Endothelial cell of umbilical vein (primary cell): ENCODE measurements at regions not wholly inside any gene's neighbourhood (a gene's known extent, or its start where the extent isn't known, plus 50 kb on each side); places are given as distances from the start of the nearest gene placed in this dataset.

Source experiments
- BruUV-seq: library from RNA; stranded (reverse); fragments of 400-500 nt; replicated peaks from 2 replicates; lab custom pipeline; 2021; lab: Mats Ljungman, UMichigan
- CTCF ChIA-PET: fragments of 300-600, 350-600 bp; sonication (Branson Sonifier 250); formaldehyde crosslinking; loops from one replicate; lab custom pipeline; 2021; ENCODE audit warnings: antibody characterized with exemption, inconsistent platforms; lab: Charles Lee
- POLR2A ChIA-PET: fragments of 300-600, 350-600 bp; sonication (Branson Sonifier 250); formaldehyde crosslinking; loops from one replicate; lab custom pipeline; 2021; ENCODE audit warnings: antibody characterized with exemption, inconsistent platforms; lab: Charles Lee
- DNase-seq: peaks from one replicate; pipeline ENCODE4 v3.0.0-alpha.2; 2011; ENCODE audit warnings: low read depth, low spot score
- FAIRE-seq: peaks from 2 replicates; lab custom pipeline; 2011; peaks lifted over from hg19 to GRCh38; lab: Jason Lieb, UNC
- H2AFZ ChIP-seq: 2 replicates; pipeline ENCODE4 v1.6.0; 2012; ENCODE audit warnings: low read depth, low read length, control low read depth, inconsistent platforms
- H3K27ac ChIP-seq: 2 replicates; pipeline ENCODE4 v1.5.1; 2011; ENCODE audit warnings: low read depth, mild to moderate bottlenecking, control low read depth, low read length, moderate library complexity; ENCODE audit not compliant: insufficient read depth
- H3K27me3 ChIP-seq, 2 experiments: 2 replicates each; pipeline versions ENCODE4 v1.6.0 to v1.6.1; 2011; ENCODE audit warnings: low read length in 2 of 2, mixed read lengths in 1 of 2; ENCODE audit not compliant: control insufficient read depth in 2 of 2, insufficient read depth in 2 of 2
- H3K36me3 ChIP-seq, 2 experiments: 2 replicates in 1 of 2; 3 replicates in 1 of 2; pipeline ENCODE4 v1.5.1; 2011; ENCODE audit warnings: low read length in 2 of 2, mild to moderate bottlenecking in 1 of 2, moderate library complexity in 1 of 2; ENCODE audit not compliant: control insufficient read depth in 2 of 2, insufficient read depth in 2 of 2; ENCODE audit errors: extremely low read depth in 1 of 2
- H3K4me1 ChIP-seq: 3 replicates; pipeline ENCODE4 v1.5.1; 2011; ENCODE audit warnings: mild to moderate bottlenecking, low read length; ENCODE audit not compliant: control insufficient read depth, insufficient read depth; ENCODE audit errors: extremely low read depth
- H3K4me2 ChIP-seq: 2 replicates; pipeline ENCODE4 v1.6.1; 2011; ENCODE audit warnings: low read length, control low read depth, mixed read lengths; ENCODE audit not compliant: insufficient read depth
- H3K4me3 ChIP-seq, 3 experiments: fragments of 200-600 bp in 1 of 3; sonication (generic), shearing (Covaris generic) in 1 of 3; replicated peaks in 1 of 3; 2 replicates each; pipeline ENCODE4 v1.5.1; 2011 to 2016; ENCODE audit warnings: control low read depth in 3 of 3, low read length in 3 of 3, mild to moderate bottlenecking in 2 of 3, inconsistent platforms in 1 of 3, low read depth in 1 of 3, moderate library complexity in 1 of 3; ENCODE audit not compliant: insufficient read depth in 1 of 3
- H3K79me2 ChIP-seq: 2 replicates; pipeline ENCODE4 v1.6.0; 2012; ENCODE audit warnings: low read length, inconsistent platforms; ENCODE audit not compliant: control insufficient read depth, insufficient read depth
- H3K9ac ChIP-seq: replicated peaks from 2 replicates; pipeline ENCODE3; 2011; ENCODE audit warnings: low read length, control low read depth; ENCODE audit not compliant: insufficient read depth; ENCODE audit errors: extremely low read depth
- H3K9me1 ChIP-seq: replicated peaks from 3 replicates; pipeline ENCODE4 v1.6.0; 2011; ENCODE audit warnings: mild to moderate bottlenecking, low read length; ENCODE audit not compliant: control insufficient read depth, insufficient read depth; ENCODE audit errors: extremely low read depth
- H3K9me3 ChIP-seq: replicated peaks from 2 replicates; pipeline ENCODE4 v1.5.1; 2012; ENCODE audit warnings: low read length, inconsistent platforms; ENCODE audit not compliant: control insufficient read depth, insufficient read depth
- H4K20me1 ChIP-seq: replicated peaks from 2 replicates; pipeline ENCODE3; 2011; ENCODE audit warnings: mild to moderate bottlenecking, low read length; ENCODE audit not compliant: control insufficient read depth, insufficient read depth; ENCODE audit errors: extremely low read depth
- CTCF ChIP-seq, 2 donors: IDR thresholded peaks; 1 replicate in 1 of 2; 2 replicates in 1 of 2; pipeline ENCODE4 v1.5.1; 2011; ENCODE audit warnings: low read length in 2 of 2, mild to moderate bottlenecking in 2 of 2, moderate library complexity in 2 of 2, control low read depth in 1 of 2, inconsistent platforms in 1 of 2, low read depth in 1 of 2; ENCODE audit not compliant: insufficient read depth in 1 of 2; ENCODE audit errors: extremely low read depth in 1 of 2
- EZH2 ChIP-seq: IDR thresholded peaks from 2 replicates; pipeline ENCODE4 v1.6.1; 2012; ENCODE audit warnings: borderline replicate concordance, low read depth, mild to moderate bottlenecking, moderate library complexity, low read length, inconsistent platforms; ENCODE audit not compliant: severe bottlenecking
- FOS ChIP-seq: IDR thresholded peaks from 2 replicates; pipeline ENCODE4 v1.6.1; 2011; ENCODE audit warnings: mild to moderate bottlenecking, low read length, moderate library complexity, borderline replicate concordance; ENCODE audit not compliant: insufficient read depth
- GATA2 ChIP-seq: IDR thresholded peaks from 2 replicates; pipeline ENCODE4 v1.7.0; 2011; ENCODE audit warnings: low read depth, mild to moderate bottlenecking, moderate library complexity, mixed read lengths, low read length; ENCODE audit not compliant: insufficient read length, insufficient read depth
- JUN ChIP-seq: IDR thresholded peaks from 2 replicates; pipeline ENCODE4 v1.6.1; 2011; ENCODE audit warnings: borderline replicate concordance, low read depth; ENCODE audit not compliant: insufficient read length, insufficient read depth
- MAX ChIP-seq: IDR thresholded peaks from 2 replicates; pipeline ENCODE4 v1.6.1; 2011; ENCODE audit not compliant: insufficient read depth, insufficient read length
- MYC ChIP-seq: IDR thresholded peaks from one replicate; pipeline ENCODE4 v1.6.1; 2011; ENCODE audit warnings: mild to moderate bottlenecking, low read depth, low read length
- POLR2A ChIP-seq: IDR thresholded peaks from 2 replicates; pipeline ENCODE4 v1.6.1; 2012; ENCODE audit warnings: low read depth, mild to moderate bottlenecking, control low read depth, low read length
- POLR2AphosphoS5 ChIP-seq: IDR thresholded peaks from 2 replicates; pipeline ENCODE4 v1.6.1; 2012; ENCODE audit warnings: low read depth, mild to moderate bottlenecking, control low read depth, low read length, moderate library complexity; ENCODE audit not compliant: insufficient read depth
- dilution Hi-C: fragments of 300-500 bp; cut with MboI; formaldehyde crosslinking; loops from one replicate; pipeline ENCODE4 v1.15.0; 2019; ENCODE audit warnings: low sequenced_read_pairs; ENCODE audit not compliant: extremely low pct_ligation_motif_present
- intact Hi-C: fragments of 100-400 bp; cut with micrococcal nuclease; formaldehyde crosslinking; loops from one replicate; pipeline ENCODE4 v1.10.0; 2022

- no peak overlapping the region for H3K9ac ChIP-seq
- H3K27ac ChIP-seq, result no peak overlapping the region
- dilution Hi-C loops, result no loop called here
- no peaks in the 10 kb centered on the region for H3K9me1 ChIP-seq
- no peak for FAIRE-seq
- ChIA-PET POLR2A (no interaction called here), CTCF (no interaction called here)
- no peak overlapping the region for H2AFZ ChIP-seq
- H3K9me3 ChIP-seq, result no peaks in the 10 kb centered on the region
- no peak overlapping the region for H3K4me3 ChIP-seq
- no peaks in the 10 kb centered on the region for H3K27me3 ChIP-seq
- no peak for TF ChIP-seq GATA2
- TF ChIP-seq CTCF (IDR thresholded peaks at IDR 0.05; ENCODE audit: extremely low read depth in 1 of 2, insufficient read depth in 1 of 2, low read depth in 1 of 2, low read length in 2 of 2), result no peak
- no peak for TF ChIP-seq JUN
- no peak for TF ChIP-seq FOS
- TF ChIP-seq POLR2AphosphoS5, result no peak
- TF ChIP-seq EZH2, result no peak
- no peak for TF ChIP-seq POLR2A
- no peak for TF ChIP-seq MYC
- no peak for TF ChIP-seq MAX
- H3K36me3 ChIP-seq, result no peaks in the 10 kb centered on the region
- no TSS peak for BruUV-seq
- no peaks in the 10 kb centered on the region for H3K4me1 ChIP-seq
- H3K4me2 ChIP-seq, result no peak overlapping the region
- intact Hi-C loops, result no loop called here
- no peaks in the 10 kb centered on the region for H3K79me2 ChIP-seq
- H4K20me1 ChIP-seq, result no peaks in the 10 kb centered on the region
- no peak for DNase-seq
Measured at GRCh38 chr2:60216452-60216995, 336.9 kb downstream of the BCL11A start.
